ENCODE measurements at regions not wholly inside any gene's neighbourhood (a gene's known extent, or its start where the extent isn't known, plus 50 kb on each side); places are given as distances from the start of the nearest gene placed in this dataset.

GRCh38 chr2:103594823-103595222, 833.0 kb downstream of the TMEM182 start:
- POLR2A ChIA-PET, result no interaction called here
- no peak for FAIRE-seq
- Histone ChIP-seq H3K27me3 (ENCODE audit: control insufficient read depth in 2 of 2, insufficient read depth in 2 of 2, low read length in 2 of 2) (no peaks in the 10 kb centered on the region), H3K4me1 (ENCODE audit: control insufficient read depth, extremely low read depth, insufficient read depth, low read length) (no peaks in the 10 kb centered on the region), H3K79me2 (ENCODE audit: control insufficient read depth, insufficient read depth, low read length) (no peaks in the 10 kb centered on the region), H2AFZ (ENCODE audit: low read depth, low read length) (no peak overlapping the region), H3K27ac (ENCODE audit: insufficient read depth, low read depth, low read length) (no peak overlapping the region), H4K20me1 (replicated peaks; ENCODE audit: control insufficient read depth, extremely low read depth, insufficient read depth, low read length) (no peaks in the 10 kb centered on the region), H3K36me3 (ENCODE audit: control insufficient read depth in 2 of 2, extremely low read depth in 1 of 2, insufficient read depth in 2 of 2, low read length in 2 of 2) (no peaks in the 10 kb centered on the region), H3K9ac (replicated peaks; ENCODE audit: extremely low read depth, insufficient read depth, low read length) (no peak overlapping the region), H3K9me1 (replicated peaks; ENCODE audit: control insufficient read depth, extremely low read depth, insufficient read depth, low read length) (no peaks in the 10 kb centered on the region), H3K4me2 (ENCODE audit: insufficient read depth, low read length) (no peak overlapping the region), H3K4me3 (replicated peaks in 1 of 3; ENCODE audit: insufficient read depth in 1 of 3, low read depth in 1 of 3, low read length in 3 of 3) (no peak overlapping the region), H3K9me3 (replicated peaks; ENCODE audit: control insufficient read depth, insufficient read depth, low read length) (no peaks in the 10 kb centered on the region)
- dilution Hi-C loops (cut with MboI; ENCODE audit: extremely low pct_ligation_motif_present, low sequenced_read_pairs) (no loop called here), intact Hi-C loops (cut with micrococcal nuclease) (no loop called here)
- no TSS peak for BruUV-seq (replicated peaks)
- DNase-seq (ENCODE audit: low read depth, low spot score), result no peak
- CTCF ChIA-PET, result no interaction called here
- TF ChIP-seq GATA2 (IDR thresholded peaks at IDR 0.05; ENCODE audit: insufficient read depth, insufficient read length, low read depth, low read length) (no peak), MAX (IDR thresholded peaks at IDR 0.05; ENCODE audit: insufficient read depth, insufficient read length) (no peak), FOS (IDR thresholded peaks at IDR 0.05; ENCODE audit: borderline replicate concordance, insufficient read depth, low read length) (no peak), POLR2AphosphoS5 (IDR thresholded peaks at IDR 0.05; ENCODE audit: insufficient read depth, low read depth, low read length) (no peak)

DNA sequence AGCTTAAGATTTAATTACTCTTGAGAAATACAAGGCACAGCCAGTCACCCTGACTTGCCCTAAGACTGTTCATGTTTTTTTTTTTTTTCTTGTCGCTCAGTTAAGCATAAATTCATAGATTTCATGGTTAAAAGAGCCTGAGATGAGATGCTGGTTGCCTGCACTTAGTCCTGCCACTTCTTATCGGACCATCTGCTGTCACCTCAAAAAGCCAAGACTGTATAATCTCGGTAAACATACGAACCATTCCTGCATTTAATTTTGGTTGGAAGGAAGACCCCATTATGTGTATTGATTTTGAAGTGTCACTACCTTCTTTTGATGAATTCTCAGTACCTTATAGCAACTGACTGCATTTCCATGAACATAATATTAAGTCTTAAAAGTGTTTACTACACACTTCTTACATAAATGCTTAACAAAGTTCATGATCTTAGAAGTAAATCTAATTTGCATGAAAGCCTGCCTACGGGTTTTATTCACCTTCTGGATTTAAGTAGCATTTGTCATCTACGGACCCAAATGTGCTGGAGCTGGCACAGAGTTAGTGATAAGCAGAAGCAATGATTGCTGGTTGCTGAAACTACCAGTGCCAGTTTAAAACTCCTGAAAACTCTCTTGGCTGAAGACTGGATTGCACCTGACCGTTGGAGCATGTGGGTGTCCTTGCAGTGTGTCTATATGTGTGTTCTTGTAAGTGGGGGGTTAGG, 843.4 kb downstream of the TMEM182 start:
- Histone ChIP-seq H3K79me2 (ENCODE audit: control insufficient read depth, insufficient read depth, low read length) (no peaks in the 10 kb centered on the region), H3K36me3 (ENCODE audit: control insufficient read depth in 2 of 2, extremely low read depth in 1 of 2, insufficient read depth in 2 of 2, low read length in 2 of 2) (no peaks in the 10 kb centered on the region), H3K27ac (ENCODE audit: insufficient read depth, low read depth, low read length) (no peak overlapping the region), H2AFZ (ENCODE audit: low read depth, low read length) (no peak overlapping the region), H3K9ac (replicated peaks; ENCODE audit: extremely low read depth, insufficient read depth, low read length) (no peak overlapping the region), H3K4me2 (ENCODE audit: insufficient read depth, low read length) (no peak overlapping the region), H3K9me3 (replicated peaks; ENCODE audit: control insufficient read depth, insufficient read depth, low read length) (no peaks in the 10 kb centered on the region), H3K4me1 (ENCODE audit: control insufficient read depth, extremely low read depth, insufficient read depth, low read length) (no peaks in the 10 kb centered on the region), H3K9me1 (replicated peaks; ENCODE audit: control insufficient read depth, extremely low read depth, insufficient read depth, low read length) (no peaks in the 10 kb centered on the region), H3K4me3 (replicated peaks in 1 of 3; ENCODE audit: insufficient read depth in 1 of 3, low read depth in 1 of 3, low read length in 3 of 3) (no peak overlapping the region), H4K20me1 (replicated peaks; ENCODE audit: control insufficient read depth, extremely low read depth, insufficient read depth, low read length) (no peaks in the 10 kb centered on the region), H3K27me3 (ENCODE audit: control insufficient read depth in 2 of 2, insufficient read depth in 2 of 2, low read length in 2 of 2) (no peaks in the 10 kb centered on the region)
- ChIA-PET CTCF (no interaction called here), POLR2A (no interaction called here)
- no peak for TF ChIP-seq POLR2AphosphoS5 (IDR thresholded peaks at IDR 0.05; ENCODE audit: insufficient read depth, low read depth, low read length)
- no peak for TF ChIP-seq JUN (IDR thresholded peaks at IDR 0.05; ENCODE audit: borderline replicate concordance, insufficient read depth, insufficient read length, low read depth)
- TF ChIP-seq FOS (IDR thresholded peaks at IDR 0.05; ENCODE audit: borderline replicate concordance, insufficient read depth, low read length), result no peak
- TF ChIP-seq MAX (IDR thresholded peaks at IDR 0.05; ENCODE audit: insufficient read depth, insufficient read length), result no peak
- TF ChIP-seq, protein P1, sequence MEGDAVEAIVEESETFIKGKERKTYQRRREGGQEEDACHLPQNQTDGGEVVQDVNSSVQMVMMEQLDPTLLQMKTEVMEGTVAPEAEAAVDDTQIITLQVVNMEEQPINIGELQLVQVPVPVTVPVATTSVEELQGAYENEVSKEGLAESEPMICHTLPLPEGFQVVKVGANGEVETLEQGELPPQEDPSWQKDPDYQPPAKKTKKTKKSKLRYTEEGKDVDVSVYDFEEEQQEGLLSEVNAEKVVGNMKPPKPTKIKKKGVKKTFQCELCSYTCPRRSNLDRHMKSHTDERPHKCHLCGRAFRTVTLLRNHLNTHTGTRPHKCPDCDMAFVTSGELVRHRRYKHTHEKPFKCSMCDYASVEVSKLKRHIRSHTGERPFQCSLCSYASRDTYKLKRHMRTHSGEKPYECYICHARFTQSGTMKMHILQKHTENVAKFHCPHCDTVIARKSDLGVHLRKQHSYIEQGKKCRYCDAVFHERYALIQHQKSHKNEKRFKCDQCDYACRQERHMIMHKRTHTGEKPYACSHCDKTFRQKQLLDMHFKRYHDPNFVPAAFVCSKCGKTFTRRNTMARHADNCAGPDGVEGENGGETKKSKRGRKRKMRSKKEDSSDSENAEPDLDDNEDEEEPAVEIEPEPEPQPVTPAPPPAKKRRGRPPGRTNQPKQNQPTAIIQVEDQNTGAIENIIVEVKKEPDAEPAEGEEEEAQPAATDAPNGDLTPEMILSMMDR (IDR thresholded peaks at IDR 0.05; ENCODE audit: extremely low read depth in 1 of 2, insufficient read depth in 1 of 2, low read depth in 1 of 2, low read length in 2 of 2), result no peak
- TF ChIP-seq EZH2 (IDR thresholded peaks at IDR 0.05; ENCODE audit: borderline replicate concordance, low read depth, low read length, severe bottlenecking), result no peak
- no peak for TF ChIP-seq POLR2A (IDR thresholded peaks at IDR 0.05; ENCODE audit: low read depth, low read length)
- TF ChIP-seq GATA2 (IDR thresholded peaks at IDR 0.05; ENCODE audit: insufficient read depth, insufficient read length, low read depth, low read length), result no peak
- TF ChIP-seq MYC (IDR thresholded peaks at IDR 0.05; ENCODE audit: low read depth, low read length), result no peak
- no TSS peak for BruUV-seq (replicated peaks)
- FAIRE-seq (no peak), DNase-seq (ENCODE audit: low read depth, low spot score) (no peak)
- dilution Hi-C loops (cut with MboI; ENCODE audit: extremely low pct_ligation_motif_present, low sequenced_read_pairs) (no loop called here), intact Hi-C loops (cut with micrococcal nuclease) (no loop called here)

Measured in endothelial cell of umbilical vein (primary cell).